DMS53 (cell line): ENCODE measurements at regions not wholly inside any gene's neighbourhood (a gene's known extent, or its start where the extent isn't known, plus 50 kb on each side); places are given as distances from the start of the nearest gene placed in this dataset.

Experiments
- DNase-seq: peaks from one replicate; lab custom pipeline; 2025; lab: John Stamatoyannopoulos, UW

DNA sequence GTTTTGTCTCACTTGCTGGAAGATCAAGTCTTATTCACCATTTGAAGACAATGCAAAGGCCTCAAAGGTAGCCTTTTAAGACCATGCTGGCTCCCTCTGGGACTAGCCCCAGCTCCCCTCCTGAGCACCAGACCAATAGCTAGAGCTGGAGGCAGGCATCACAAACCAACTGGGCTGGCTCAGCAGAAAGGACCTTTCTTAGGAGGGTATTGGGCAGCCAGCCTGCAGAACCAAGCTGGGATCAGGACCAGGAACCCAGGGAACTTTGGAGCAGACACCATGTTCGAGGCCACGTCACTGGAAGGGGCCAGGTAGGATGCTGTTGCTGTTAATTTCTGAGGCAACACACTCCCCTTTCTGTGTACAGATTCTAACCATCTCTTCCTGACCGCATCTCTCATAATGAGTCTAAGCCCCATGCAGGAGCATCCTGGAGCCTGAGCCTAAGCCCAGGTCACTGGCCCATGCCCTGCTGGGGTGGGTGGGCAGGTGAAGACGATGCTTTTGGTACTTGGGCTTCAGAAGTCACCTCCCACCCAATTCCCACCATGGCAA, 81.4 kb upstream of the KLF13 start:
- DNase-seq: no peak

- no peak for DNase-seq
Observed at GRCh38 chr15:31245756-31246155, 80.9 kb upstream of the KLF13 start.

GRCh38 chr15:31247404-31247803, 79.2 kb upstream of the KLF13 start:
- DNase-seq: no peak

DNA sequence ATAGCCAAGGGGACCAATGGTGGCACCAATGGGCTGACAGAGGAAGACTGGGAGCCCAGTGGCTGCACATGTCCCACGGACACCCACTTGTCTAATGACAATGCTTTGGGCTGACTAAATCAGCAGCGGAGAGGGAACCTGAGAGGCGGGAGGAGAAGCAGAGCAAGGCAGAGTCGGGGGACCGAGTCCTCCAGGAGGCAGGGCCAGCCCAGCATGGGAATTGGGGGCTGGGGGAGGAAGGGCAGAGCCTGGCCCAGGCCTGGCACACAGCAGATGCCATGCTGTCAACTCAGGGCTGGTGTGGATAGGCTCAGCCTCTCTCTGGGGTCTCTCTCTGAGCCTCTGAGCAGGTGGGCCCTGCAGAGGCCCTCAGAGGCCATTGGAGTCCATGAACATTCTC, 78.4 kb upstream of the KLF13 start:
- no peak for DNase-seq

DNA sequence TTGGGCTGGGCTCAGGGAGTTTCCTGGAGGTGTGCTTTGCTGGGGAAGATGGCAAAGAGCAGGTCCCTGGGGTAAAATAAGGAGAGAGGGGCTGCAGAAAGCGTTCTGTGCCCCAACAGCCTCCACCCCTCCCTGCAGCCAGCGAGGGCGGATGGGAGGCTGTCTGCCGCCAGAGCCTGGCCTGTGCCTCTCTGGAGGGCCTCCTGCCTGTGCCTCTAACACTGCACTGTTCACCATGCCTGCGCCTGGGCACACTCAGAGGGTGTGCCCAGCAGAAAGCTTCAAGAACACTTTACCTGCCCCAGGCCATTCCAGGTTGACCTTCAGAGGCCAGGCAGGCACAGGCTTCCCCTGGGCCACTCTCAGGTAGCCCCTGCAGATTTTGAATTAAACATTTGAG, 77.7 kb upstream of the KLF13 start:
- no peak for DNase-seq

DNA sequence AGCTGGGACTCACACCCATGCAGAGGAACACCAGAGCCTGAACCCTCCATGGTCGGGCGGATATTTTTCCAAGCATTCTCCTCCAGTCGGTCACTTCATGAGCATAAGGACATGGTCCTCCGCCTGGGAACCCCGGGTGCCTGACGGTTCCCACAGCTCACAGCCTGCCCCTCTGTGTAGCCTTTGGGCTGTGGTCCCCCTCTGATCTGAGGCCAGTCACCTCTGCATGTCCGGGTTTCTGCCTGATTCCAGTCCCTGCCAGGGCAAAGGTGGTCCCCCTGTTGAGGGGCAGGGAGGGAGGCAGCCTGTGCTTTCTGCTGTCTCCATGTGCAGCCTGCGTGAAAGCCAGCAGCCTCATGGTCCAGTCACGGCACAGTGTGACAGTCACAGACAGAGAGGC, 76.6 kb upstream of the KLF13 start:
- no peak for DNase-seq

GRCh38 chr15:31251165-31251564, 75.5 kb upstream of the KLF13 start:
- no peak for DNase-seq

GRCh38 chr15:31252171-31252785, 74.4 kb upstream of the KLF13 start:
- no peak for DNase-seq

DNA sequence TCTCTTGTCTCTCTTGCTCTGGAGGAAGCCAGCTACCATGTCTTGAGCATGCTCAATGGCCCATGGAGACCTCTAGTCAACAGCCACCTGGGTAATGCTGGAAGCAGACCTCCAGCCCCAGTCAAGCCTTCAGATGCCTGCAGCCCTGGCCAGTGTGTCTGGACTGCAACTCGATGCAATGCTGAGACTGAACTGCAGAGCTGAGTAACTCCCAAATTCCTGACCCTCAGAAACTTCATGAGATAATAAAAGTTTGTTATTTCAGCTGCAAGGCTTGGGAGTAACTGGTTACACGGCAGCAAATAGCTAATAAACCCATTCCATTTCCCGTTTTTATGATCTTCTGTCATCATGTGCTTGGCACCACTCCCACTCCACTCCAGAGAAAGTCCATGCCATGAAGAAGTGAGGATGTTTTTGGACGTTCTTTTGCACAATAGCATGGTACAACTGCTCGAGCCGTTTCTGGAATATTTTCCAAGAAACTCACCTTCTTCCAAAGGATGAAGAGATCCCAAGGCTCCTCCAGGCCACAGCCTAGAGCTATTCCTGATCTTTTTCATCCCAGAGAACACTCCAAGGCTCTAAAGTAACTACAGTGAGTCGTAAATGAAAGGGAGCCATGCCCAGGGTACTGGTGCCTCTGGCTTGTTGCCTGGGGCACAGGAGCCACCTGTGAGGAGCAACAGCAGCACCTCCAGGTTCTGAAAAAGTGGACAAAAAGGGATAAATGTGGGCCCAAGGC, 72.0 kb upstream of the KLF13 start:
- DNase-seq: no peak

DNA sequence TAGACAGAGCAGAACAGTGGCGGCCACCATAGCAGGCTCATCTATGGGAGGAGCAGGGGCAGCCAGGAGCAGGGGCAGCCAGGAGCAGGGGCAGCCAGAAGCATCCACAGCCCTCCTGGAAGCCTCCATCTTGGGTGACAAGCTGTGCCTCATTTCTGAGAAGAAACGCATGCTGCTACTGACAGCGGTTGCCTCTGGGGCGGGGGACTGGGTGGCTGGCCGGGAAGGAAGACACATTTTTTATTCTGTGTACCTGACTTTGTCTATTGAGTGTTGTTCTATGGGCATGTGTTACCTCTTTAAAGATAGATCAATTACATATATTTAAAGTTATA, 71.5 kb upstream of the KLF13 start:
- no peak for DNase-seq

GRCh38 chr15:31255732-31256377, 70.8 kb upstream of the KLF13 start:
- no peak for DNase-seq

GRCh38 chr15:31256378-31257265, 70.0 kb upstream of the KLF13 start:
- DNase-seq: no peak

DNA sequence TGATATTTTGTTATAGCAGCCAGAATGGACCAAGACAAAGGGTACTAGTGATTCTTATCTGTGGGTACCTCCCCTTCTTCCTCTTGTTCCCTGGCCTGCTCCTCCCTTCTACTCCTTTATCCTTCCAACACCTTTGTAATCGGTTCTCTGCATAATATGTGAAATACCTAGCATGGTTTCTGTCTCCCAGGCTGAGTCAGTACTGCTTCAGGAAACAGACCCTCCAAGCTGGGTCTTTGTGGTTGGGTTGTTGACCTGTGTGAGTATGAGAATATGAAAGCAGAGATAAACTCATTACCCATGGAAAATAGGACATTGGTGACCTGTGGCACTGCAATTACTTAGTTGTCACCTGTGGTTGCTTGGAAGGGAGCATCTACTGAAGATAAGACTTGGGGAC, 69.3 kb upstream of the KLF13 start:
- DNase-seq: no peak

DNA sequence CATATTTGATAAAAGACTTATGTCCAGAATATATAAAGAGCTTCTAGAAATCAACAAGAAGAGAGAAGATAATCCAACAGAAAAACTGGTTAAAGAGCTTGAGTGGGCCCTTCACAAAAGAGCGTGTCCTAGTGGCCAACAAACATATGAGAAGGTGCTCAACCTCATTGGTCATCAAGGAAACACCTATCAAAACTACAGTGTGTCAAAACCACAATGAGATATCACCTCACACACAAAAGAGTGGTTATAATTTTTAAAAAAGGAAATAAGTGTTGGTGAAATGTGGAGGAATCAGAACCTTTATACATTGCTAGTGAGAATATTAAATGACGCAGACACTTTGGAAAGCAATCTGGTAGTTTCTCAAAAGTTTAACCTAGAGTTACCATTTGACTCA, 68.4 kb upstream of the KLF13 start:
- no peak for DNase-seq

DNA sequence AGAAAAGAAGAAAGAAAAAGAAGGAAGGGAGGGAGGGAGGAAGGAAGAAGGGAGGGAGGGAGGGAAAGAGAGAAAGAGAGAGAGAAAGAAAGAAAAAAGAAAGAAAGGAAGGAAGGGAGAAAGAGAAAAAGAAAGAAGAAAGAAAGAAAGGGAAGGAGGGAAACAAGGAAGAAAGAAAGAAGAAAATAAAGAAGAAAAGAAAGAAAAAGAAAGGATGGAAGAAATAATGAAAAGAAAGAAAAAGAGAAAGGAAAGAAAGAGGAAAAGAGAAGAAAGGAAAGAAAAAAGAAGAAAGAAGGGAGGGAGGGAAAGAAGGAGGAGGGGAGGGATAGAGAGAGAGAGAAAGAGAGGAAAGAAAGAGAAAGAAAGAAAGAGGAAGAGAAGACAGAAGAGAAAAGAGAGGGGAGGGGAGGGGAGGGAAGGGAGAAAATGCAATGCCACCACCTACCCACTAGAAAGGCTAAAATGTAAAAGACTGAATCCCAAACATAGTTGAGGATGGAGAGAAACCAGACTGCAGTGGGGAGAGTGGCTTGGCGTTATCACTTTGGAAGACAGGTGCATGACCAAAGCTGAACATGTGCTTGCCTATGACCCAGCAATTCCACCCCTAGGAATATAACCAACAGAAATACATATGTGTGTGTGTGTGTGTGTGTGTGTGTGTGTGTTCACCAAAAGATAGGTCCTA, 66.9 kb upstream of the KLF13 start:
- peak; percentile 6 for DNase-seq

DNA sequence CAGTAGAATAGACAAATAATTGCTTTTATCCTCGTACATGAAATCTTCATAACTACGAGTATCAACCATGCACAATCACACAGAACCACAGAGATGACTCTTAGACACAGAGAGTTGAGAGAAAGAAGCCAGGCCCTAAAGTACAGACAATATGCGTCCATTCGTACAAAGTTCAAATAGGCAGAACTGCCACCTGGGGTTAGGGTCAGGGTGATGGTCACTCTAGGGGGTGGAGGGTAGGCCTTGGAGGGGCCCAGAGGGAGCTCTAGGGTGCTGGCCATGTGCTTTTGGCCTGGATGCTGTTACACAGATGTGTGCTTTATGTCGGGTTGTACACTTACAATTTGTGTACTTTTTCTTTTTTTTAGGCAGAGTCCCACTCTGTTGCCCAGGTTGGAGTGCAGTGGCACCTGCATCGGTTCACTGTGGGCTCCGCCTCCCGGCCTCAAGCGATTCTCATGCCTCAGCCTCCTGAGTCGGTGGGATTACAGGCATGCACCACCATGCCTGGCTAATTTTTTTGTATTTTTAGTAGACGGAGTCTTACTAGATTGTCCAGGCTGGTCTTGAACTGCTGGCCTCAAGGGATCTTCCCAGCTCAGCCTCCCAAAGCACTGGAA, 65.9 kb upstream of the KLF13 start:
- DNase-seq: no peak

DNA sequence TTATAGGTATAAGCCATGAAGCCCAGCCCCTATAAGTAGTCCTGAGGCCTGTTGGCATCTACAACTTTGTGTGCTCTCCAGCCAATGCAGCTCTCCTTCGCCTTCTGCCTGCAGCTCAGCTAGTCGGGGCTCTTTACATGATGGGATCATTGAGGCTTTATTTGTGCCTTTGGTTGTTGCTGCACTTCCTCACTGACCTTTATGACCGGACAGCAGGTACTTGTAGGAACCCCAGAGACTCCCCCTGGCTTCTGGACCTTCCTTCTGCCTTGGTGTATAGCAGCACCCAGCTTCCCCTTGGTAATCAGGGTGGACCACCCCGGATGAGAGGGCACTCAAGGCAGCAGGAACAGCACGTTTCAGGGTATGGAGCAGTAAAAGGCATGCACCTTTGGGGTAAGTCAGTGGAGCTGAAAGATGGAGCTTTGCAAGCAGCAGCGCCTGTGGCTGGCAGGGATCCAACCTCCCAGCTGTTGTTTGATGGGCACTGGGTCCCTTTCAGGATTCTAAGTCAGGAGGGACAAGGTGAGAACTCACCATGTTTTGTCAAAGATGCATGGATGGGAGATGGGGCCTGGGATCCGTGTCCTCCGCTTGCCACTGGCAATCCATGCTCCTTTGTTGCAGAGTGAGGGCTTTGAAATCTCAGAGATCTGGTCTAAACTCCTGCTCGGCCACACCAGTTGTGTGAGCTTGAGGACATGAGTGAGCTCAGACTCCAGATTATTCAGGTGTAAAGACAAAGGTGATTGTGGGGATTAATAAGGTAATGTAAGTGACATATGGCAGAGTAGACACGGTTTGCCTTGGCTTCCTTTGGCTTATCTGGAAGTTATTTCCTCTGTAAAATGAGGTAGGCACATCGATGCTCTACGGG, 65.1 kb upstream of the KLF13 start:
- no peak for DNase-seq

DNA sequence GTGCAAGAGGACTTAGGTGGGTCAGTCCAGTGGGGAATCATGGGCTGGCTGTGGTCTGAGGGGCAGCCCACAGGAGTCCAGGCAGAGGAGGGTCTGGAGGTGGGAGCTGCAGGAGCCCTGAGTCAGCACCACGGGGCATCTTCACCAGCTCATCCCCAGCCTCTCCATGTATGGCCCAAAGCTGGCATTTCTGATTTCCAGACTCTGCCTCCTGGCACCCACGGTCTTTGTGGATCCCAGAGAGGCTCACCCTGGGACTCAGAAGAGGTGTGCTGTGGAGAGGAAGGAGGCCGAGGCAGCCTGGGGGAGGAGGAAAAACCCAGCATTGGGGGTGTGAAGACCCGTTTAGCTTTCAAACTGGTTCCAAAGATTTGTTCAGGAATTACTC, 64.5 kb upstream of the KLF13 start:
- no peak for DNase-seq

- peak; percentile 25 for DNase-seq
Observed at GRCh38 chr15:31262901-31263671, 63.5 kb upstream of the KLF13 start.
